HG03025 (cell line): ENCODE measurements at regions not wholly inside any gene's neighbourhood (a gene's known extent, or its start where the extent isn't known, plus 50 kb on each side); places are given as distances from the start of the nearest gene placed in this dataset.
"Not testable (repeated sequence)": the region's sequence is repeated elsewhere in the genome, so short reads cannot be mapped to it uniquely, and the experiment has no call there.

Experiments
- ATAC-seq: cut with Tn5 transposase; IDR thresholded peaks from one replicate; pipeline ENCODE4 v1.9.1; 2021; ENCODE audit warnings: mild to moderate bottlenecking, moderate library complexity; ENCODE audit not compliant: unreplicated experiment, low FRiP score

- ATAC-seq: no peak
These were observed 302.3 kb upstream of the PLD5 start for GRCh38 chr1:242826701-242827336.

GRCh38 chr1:242824435-242824834 lies 299.9 kb upstream of the PLD5 start:
- no peak for ATAC-seq

GRCh38 chr1:242813490-242814091 lies 289.1 kb upstream of the PLD5 start:
- ATAC-seq: peak; percentile 69

GRCh38 chr1:242811092-242811840 lies 286.8 kb upstream of the PLD5 start:
- no peak for ATAC-seq

GRCh38 chr1:242806324-242806723 lies 281.8 kb upstream of the PLD5 start:
- ATAC-seq: no peak

- not testable (repeated sequence) for ATAC-seq
These were observed 280.9 kb upstream of the PLD5 start for GRCh38 chr1:242805360-242805759.

GRCh38 chr1:242802973-242803372 lies 278.5 kb upstream of the PLD5 start:
- ATAC-seq: no peak

- ATAC-seq: no peak
These were observed 276.0 kb upstream of the PLD5 start for GRCh38 chr1:242800521-242800920.

- no peak for ATAC-seq
These were observed 273.4 kb upstream of the PLD5 start for GRCh38 chr1:242797856-242798255.

GRCh38 chr1:242788771-242789170 lies 264.3 kb upstream of the PLD5 start:
- peak; percentile 80 for ATAC-seq

- ATAC-seq: no peak
These were observed 263.5 kb upstream of the PLD5 start for GRCh38 chr1:242787968-242788367.

- ATAC-seq: no peak
These were observed 260.3 kb upstream of the PLD5 start for GRCh38 chr1:242784807-242785206.

GRCh38 chr1:242784084-242784483 lies 259.6 kb upstream of the PLD5 start:
- ATAC-seq: peak; percentile 63

GRCh38 chr1:242774256-242774655 lies 249.8 kb upstream of the PLD5 start:
- ATAC-seq: no peak

- no peak for ATAC-seq
These were observed 245.9 kb upstream of the PLD5 start for GRCh38 chr1:242770366-242770765.

- no peak for ATAC-seq
These were observed 239.7 kb upstream of the PLD5 start for GRCh38 chr1:242764161-242764560.

- no peak for ATAC-seq
These were observed 237.1 kb upstream of the PLD5 start for GRCh38 chr1:242761556-242761955.

GRCh38 chr1:242754926-242755325 lies 230.4 kb upstream of the PLD5 start:
- ATAC-seq: no peak

GRCh38 chr1:242754125-242754524 lies 229.6 kb upstream of the PLD5 start:
- ATAC-seq: no peak

- ATAC-seq: no peak
These were observed 222.7 kb upstream of the PLD5 start for GRCh38 chr1:242747233-242747632.

- ATAC-seq: no peak
These were observed 220.6 kb upstream of the PLD5 start for GRCh38 chr1:242745079-242745478.
